Stomach (tissue), 4 donors: ENCODE measurements at regions not wholly inside any gene's neighbourhood (a gene's known extent, or its start where the extent isn't known, plus 50 kb on each side); places are given as distances from the start of the nearest gene placed in this dataset.

ENCODE experiments used
- CTCF ChIP-seq, 7 experiments: fragments of 450-650 bp in 4 of 7; fragments of 200-600 bp in 3 of 7; sonication (generic) in 3 of 7; IDR thresholded peaks; one replicate each; pipeline ENCODE4 v1.5.1; 2016 to 2019; ENCODE audit warnings: antibody characterized with exemption in 7 of 7, control low read depth in 2 of 7, mild to moderate bottlenecking in 1 of 7
- EP300 ChIP-seq: sonication (generic); formaldehyde crosslinking; IDR thresholded peaks from one replicate; pipeline ENCODE4 v1.6.1; 2017; ENCODE audit warnings: antibody characterized with exemption
- POLR2A ChIP-seq, 4 donors: fragments of 450-650 bp; IDR thresholded peaks; one replicate each; pipeline ENCODE4 v1.6.1; 2016; ENCODE audit warnings: antibody characterized with exemption in 4 of 4, control low read depth in 2 of 4, mild to moderate bottlenecking in 1 of 4, moderate library complexity in 1 of 4
- POLR2AphosphoS5 ChIP-seq, 3 donors: sonication (generic); formaldehyde crosslinking; IDR thresholded peaks; one replicate each; pipeline ENCODE4 v1.6.1; 2016; ENCODE audit warnings: antibody characterized with exemption in 3 of 3

- TF ChIP-seq CTCF (IDR thresholded peaks at IDR 0.05) (no peak), EP300 (no peak), POLR2AphosphoS5 (IDR thresholded peaks at IDR 0.05) (no peak), POLR2A (IDR thresholded peaks at IDR 0.05) (no peak)
Observed at GRCh38 chr10:3996697-3997096, 211.7 kb upstream of the KLF6 start.
